OCI-LY1 (cell line): ENCODE measurements at regions not wholly inside any gene's neighbourhood (a gene's known extent, or its start where the extent isn't known, plus 50 kb on each side); places are given as distances from the start of the nearest gene placed in this dataset.

Experiments used
- H2AFZ ChIP-seq: fragments of 200-600 bp; sonication (generic), shearing (Covaris generic); 2 replicates; pipeline ENCODE4 v1.6.0; 2014; ENCODE audit warnings: antibody characterized with exemption, mild to moderate bottlenecking, low read length
- H3F3A ChIP-seq: fragments of 200-600 bp; sonication (generic), shearing (Covaris generic); 2 replicates; pipeline ENCODE4 v1.6.0; 2014; ENCODE audit warnings: mild to moderate bottlenecking, antibody characterized with exemption, low read length, moderate library complexity; ENCODE audit not compliant: insufficient read depth
- H3K27ac ChIP-seq: fragments of 200-600 bp; sonication (generic); 2 replicates; pipeline ENCODE4 v1.5.1; 2014; ENCODE audit warnings: low read length, mixed run types, mild to moderate bottlenecking, low read depth; ENCODE audit not compliant: poor library complexity, severe bottlenecking
- H3K27me3 ChIP-seq: fragments of 200-600 bp; sonication (generic); 2 replicates; pipeline ENCODE4 v1.6.0; 2014; ENCODE audit warnings: antibody characterized with exemption, mild to moderate bottlenecking, low read length, moderate library complexity; ENCODE audit not compliant: insufficient read depth
- H3K36me3 ChIP-seq: fragments of 200-600 bp; sonication (generic); 2 replicates; pipeline ENCODE4 v1.6.1; 2014; ENCODE audit warnings: mild to moderate bottlenecking, antibody characterized with exemption, low read length, moderate library complexity, mixed read lengths; ENCODE audit not compliant: insufficient read depth
- H3K4me1 ChIP-seq: fragments of 200-600 bp; sonication (generic); 2 replicates; pipeline ENCODE4 v1.5.1; 2014; ENCODE audit warnings: mild to moderate bottlenecking, low read length, moderate library complexity; ENCODE audit not compliant: insufficient read depth, severe bottlenecking
- H3K4me2 ChIP-seq: fragments of 200-600 bp; sonication (generic), shearing (Covaris generic); 2 replicates; pipeline ENCODE4 v1.6.1; 2014; ENCODE audit warnings: low read length
- H3K4me3 ChIP-seq: fragments of 200-600 bp; sonication (generic); 2 replicates; pipeline ENCODE4 v1.5.1; 2014; ENCODE audit warnings: low read length, low read depth, mild to moderate bottlenecking, mixed read lengths; ENCODE audit not compliant: poor library complexity, severe bottlenecking
- H3K79me2 ChIP-seq: fragments of 200-600 bp; shearing (Covaris generic); 2 replicates; pipeline ENCODE4 v1.6.1; 2016; ENCODE audit warnings: mixed run types, low read length, mixed read lengths; ENCODE audit not compliant: insufficient read depth
- H3K9ac ChIP-seq: fragments of 200-600 bp; sonication (generic), shearing (Covaris generic); 2 replicates; pipeline ENCODE4 v1.6.1; 2014; ENCODE audit warnings: mild to moderate bottlenecking, low read length, mixed read lengths
- H3K9me2 ChIP-seq: fragments of 200-600 bp; sonication (generic), shearing (Covaris generic); 2 replicates; pipeline ENCODE4 v1.6.1; 2014; ENCODE audit warnings: low read depth, mild to moderate bottlenecking, low read length, mixed read lengths
- H3K9me3 ChIP-seq: fragments of 200-600 bp; shearing (Covaris generic); 2 replicates; pipeline ENCODE4 v1.6.1; 2014; ENCODE audit warnings: low read length, mixed read lengths
- H4K20me1 ChIP-seq: fragments of 200-600 bp; sonication (generic), shearing (Covaris generic); 2 replicates; pipeline ENCODE4 v1.6.0; 2016; ENCODE audit warnings: mild to moderate bottlenecking, low read length; ENCODE audit not compliant: insufficient read depth
- EZH2 ChIP-seq: fragments of 200-600 bp; sonication (generic), shearing (Covaris generic); IDR thresholded peaks from 2 replicates; pipeline ENCODE4 v1.8.0; 2017; ENCODE audit warnings: borderline replicate concordance, mixed run types, mild to moderate bottlenecking, antibody characterized with exemption, low read length, moderate library complexity, mixed read lengths
- TF ChIP-seq, protein P1 (sequence below): fragments of 200-600 bp; sonication (generic), shearing (Covaris generic); IDR thresholded peaks from 2 replicates; pipeline ENCODE4 v1.5.1; 2017; ENCODE audit warnings: mild to moderate bottlenecking, antibody characterized with exemption, low read length, moderate library complexity, mixed read lengths

DNA sequence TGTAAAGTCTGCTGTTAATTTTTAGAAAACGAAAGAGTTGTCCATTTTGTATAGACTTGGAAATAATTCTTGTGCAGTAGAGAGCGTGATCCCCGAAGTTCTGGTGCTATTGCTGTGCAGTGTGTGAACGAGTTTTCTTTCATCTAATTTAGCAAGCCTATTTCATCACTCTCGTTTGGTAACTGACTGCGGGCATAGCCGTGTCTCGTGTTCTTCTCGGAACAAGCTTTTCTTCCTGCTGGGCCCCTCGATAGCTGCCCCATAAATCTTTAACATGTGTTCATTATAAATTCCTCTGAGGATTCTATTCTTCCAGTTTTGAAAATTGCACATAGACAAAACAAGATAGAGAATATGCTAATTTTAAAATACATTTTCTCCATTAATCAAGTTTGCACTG is 622.0 kb upstream of the PFKP start:
- Histone ChIP-seq H3K79me2 (no peaks in the 10 kb centered on the region), H3F3A (no peaks in the 10 kb centered on the region), H4K20me1 (no peaks in the 10 kb centered on the region), H3K4me1 (no peaks in the 10 kb centered on the region), H3K27ac (no peak overlapping the region), H3K9me2 (no peaks in the 10 kb centered on the region), H3K36me3 (no peaks in the 10 kb centered on the region), H3K27me3 (no peaks in the 10 kb centered on the region), H2AFZ (no peak overlapping the region), H3K4me3 (no peak overlapping the region), H3K4me2 (no peak overlapping the region), H3K9me3 (no peaks in the 10 kb centered on the region), H3K9ac (no peak overlapping the region)
- no peak for TF ChIP-seq EZH2
- TF ChIP-seq, protein P1, sequence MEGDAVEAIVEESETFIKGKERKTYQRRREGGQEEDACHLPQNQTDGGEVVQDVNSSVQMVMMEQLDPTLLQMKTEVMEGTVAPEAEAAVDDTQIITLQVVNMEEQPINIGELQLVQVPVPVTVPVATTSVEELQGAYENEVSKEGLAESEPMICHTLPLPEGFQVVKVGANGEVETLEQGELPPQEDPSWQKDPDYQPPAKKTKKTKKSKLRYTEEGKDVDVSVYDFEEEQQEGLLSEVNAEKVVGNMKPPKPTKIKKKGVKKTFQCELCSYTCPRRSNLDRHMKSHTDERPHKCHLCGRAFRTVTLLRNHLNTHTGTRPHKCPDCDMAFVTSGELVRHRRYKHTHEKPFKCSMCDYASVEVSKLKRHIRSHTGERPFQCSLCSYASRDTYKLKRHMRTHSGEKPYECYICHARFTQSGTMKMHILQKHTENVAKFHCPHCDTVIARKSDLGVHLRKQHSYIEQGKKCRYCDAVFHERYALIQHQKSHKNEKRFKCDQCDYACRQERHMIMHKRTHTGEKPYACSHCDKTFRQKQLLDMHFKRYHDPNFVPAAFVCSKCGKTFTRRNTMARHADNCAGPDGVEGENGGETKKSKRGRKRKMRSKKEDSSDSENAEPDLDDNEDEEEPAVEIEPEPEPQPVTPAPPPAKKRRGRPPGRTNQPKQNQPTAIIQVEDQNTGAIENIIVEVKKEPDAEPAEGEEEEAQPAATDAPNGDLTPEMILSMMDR, result no peak

- Histone ChIP-seq H3K4me1 (no peaks in the 10 kb centered on the region), H3K27ac (no peak overlapping the region), H3K36me3 (no peaks in the 10 kb centered on the region), H3K4me3 (no peak overlapping the region), H3K9me3 (no peaks in the 10 kb centered on the region), H4K20me1 (no peaks in the 10 kb centered on the region), H3K27me3 (no peaks in the 10 kb centered on the region), H2AFZ (no peak overlapping the region), H3K9ac (no peak overlapping the region), H3F3A (no peaks in the 10 kb centered on the region), H3K79me2 (no peaks in the 10 kb centered on the region), H3K4me2 (no peak overlapping the region), H3K9me2 (no peaks in the 10 kb centered on the region)
- no peak for TF ChIP-seq EZH2
- TF ChIP-seq, protein P1, result no peak
These were observed 627.4 kb upstream of the PFKP start for GRCh38 chr10:2439983-2440382.

GRCh38 chr10:2439000-2439399 is 628.3 kb upstream of the PFKP start:
- no peaks in the 10 kb centered on the region for H3K27me3 ChIP-seq
- H2AFZ ChIP-seq, result no peak overlapping the region
- no peak for TF ChIP-seq EZH2
- TF ChIP-seq, protein P1, result no peak
- H3K36me3 ChIP-seq, result no peaks in the 10 kb centered on the region
- no peaks in the 10 kb centered on the region for H4K20me1 ChIP-seq
- no peak overlapping the region for H3K4me3 ChIP-seq
- no peak overlapping the region for H3K4me2 ChIP-seq
- no peaks in the 10 kb centered on the region for H3K9me3 ChIP-seq
- H3F3A ChIP-seq, result no peaks in the 10 kb centered on the region
- H3K4me1 ChIP-seq, result no peaks in the 10 kb centered on the region
- no peak overlapping the region for H3K9ac ChIP-seq
- H3K79me2 ChIP-seq, result no peaks in the 10 kb centered on the region
- H3K9me2 ChIP-seq, result no peaks in the 10 kb centered on the region
- H3K27ac ChIP-seq, result no peak overlapping the region
